Liver (tissue), 8 donors: ENCODE measurements at regions not wholly inside any gene's neighbourhood (a gene's known extent, or its start where the extent isn't known, plus 50 kb on each side); places are given as distances from the start of the nearest gene placed in this dataset.

Source experiments
- DNase-seq: peaks from one replicate; pipeline ENCODE4 v3.0.0-alpha.2; 2017; ENCODE audit warnings: low spot score
- H3K27ac ChIP-seq, 2 donors: one replicate each; pipeline ENCODE4 v1.7.0; 2013; ENCODE audit warnings: inconsistent platforms in 2 of 2, low read length in 2 of 2, control low read depth in 1 of 2, low read depth in 1 of 2, mild to moderate bottlenecking in 1 of 2
- H3K27me3 ChIP-seq, 4 donors: one replicate each; pipeline versions ENCODE4 v1.6.1 to v1.7.0; 2013; ENCODE audit warnings: low read length in 3 of 4, inconsistent platforms in 1 of 4, mild to moderate bottlenecking in 1 of 4, moderate library complexity in 1 of 4; ENCODE audit not compliant: control insufficient read depth in 4 of 4, insufficient read depth in 4 of 4
- H3K36me3 ChIP-seq, 4 donors: one replicate each; pipeline versions ENCODE4 v1.6.1 to v1.7.0; 2013; ENCODE audit warnings: low read length in 3 of 4, mild to moderate bottlenecking in 3 of 4, low read depth in 1 of 4, moderate library complexity in 1 of 4; ENCODE audit not compliant: control insufficient read depth in 4 of 4, insufficient read depth in 3 of 4
- H3K4me1 ChIP-seq, 4 donors: one replicate each; pipeline versions ENCODE4 v1.6.1 to v1.7.0; 2013; ENCODE audit warnings: low read length in 3 of 4, mild to moderate bottlenecking in 3 of 4, moderate library complexity in 1 of 4; ENCODE audit not compliant: control insufficient read depth in 4 of 4, insufficient read depth in 4 of 4
- H3K4me3 ChIP-seq, 3 donors: one replicate each; pipeline versions ENCODE4 v1.6.1 to v1.7.0; 2013; ENCODE audit warnings: low read length in 3 of 3, control low read depth in 1 of 3, low read depth in 1 of 3, mild to moderate bottlenecking in 1 of 3
- H3K9ac ChIP-seq, 2 donors: one replicate each; pipeline ENCODE4 v1.7.0; 2013; ENCODE audit warnings: low read length in 2 of 2, mild to moderate bottlenecking in 2 of 2, moderate library complexity in 2 of 2, control low read depth in 1 of 2, low read depth in 1 of 2
- H3K9me3 ChIP-seq, 4 donors: one replicate each; pipeline versions ENCODE4 v1.6.1 to v1.7.0; 2013; ENCODE audit warnings: low read length in 3 of 4; ENCODE audit not compliant: control insufficient read depth in 4 of 4
- ATF3 ChIP-seq: IDR thresholded peaks from 2 replicates; pipeline ENCODE4 v1.6.1; 2016; ENCODE audit warnings: antibody characterized with exemption
- CTCF ChIP-seq: fragments of 150-350 bp; IDR thresholded peaks from 2 replicates; pipeline ENCODE4 v1.5.1; 2017; ENCODE audit warnings: improper control_type of control experiment, low read depth, low read length; ENCODE audit not compliant: missing input control
- EGR1 ChIP-seq, 2 donors: IDR thresholded peaks; 2 replicates each; pipeline ENCODE4 v1.6.1; 2016 to 2018; ENCODE audit warnings: antibody characterized with exemption in 2 of 2, low read depth in 2 of 2
- FOXA2 ChIP-seq: IDR thresholded peaks from 2 replicates; pipeline ENCODE4 v1.6.1; 2016; ENCODE audit warnings: antibody characterized with exemption
- HNF4G ChIP-seq: IDR thresholded peaks from 2 replicates; pipeline ENCODE4 v1.6.1; 2016; ENCODE audit warnings: antibody characterized with exemption
- JUND ChIP-seq, 2 donors: IDR thresholded peaks; 2 replicates each; pipeline ENCODE4 v1.6.1; 2016; ENCODE audit warnings: antibody characterized with exemption in 2 of 2
- MAX ChIP-seq: IDR thresholded peaks from 2 replicates; pipeline ENCODE4 v1.6.1; 2016; ENCODE audit warnings: antibody characterized with exemption
- NR2F2 ChIP-seq: IDR thresholded peaks from 2 replicates; pipeline ENCODE4 v1.6.1; 2016; ENCODE audit warnings: antibody characterized with exemption
- RAD21 ChIP-seq, 2 donors: IDR thresholded peaks; 2 replicates each; pipeline ENCODE4 v1.6.1; 2016; ENCODE audit warnings: antibody characterized with exemption in 2 of 2, mild to moderate bottlenecking in 2 of 2
- REST ChIP-seq: IDR thresholded peaks from 2 replicates; pipeline ENCODE4 v1.6.1; 2016; ENCODE audit warnings: antibody characterized with exemption, mild to moderate bottlenecking
- RXRA ChIP-seq, 2 donors: IDR thresholded peaks; 2 replicates each; pipeline ENCODE4 v1.6.1; 2017 to 2018; ENCODE audit warnings: antibody characterized with exemption in 2 of 2, mild to moderate bottlenecking in 1 of 2
- SP1 ChIP-seq: IDR thresholded peaks from 2 replicates; pipeline ENCODE4 v1.6.1; 2018; ENCODE audit warnings: antibody characterized with exemption, mild to moderate bottlenecking
- TAF1 ChIP-seq: conservative IDR thresholded peaks from 2 replicates; pipeline ENCODE4 v1.6.1; 2016; ENCODE audit warnings: antibody characterized with exemption, mild to moderate bottlenecking
- YY1 ChIP-seq: IDR thresholded peaks from 2 replicates; pipeline ENCODE4 v1.6.1; 2016; ENCODE audit warnings: antibody characterized with exemption, mild to moderate bottlenecking
- ZBTB33 ChIP-seq: IDR thresholded peaks from 2 replicates; pipeline ENCODE4 v1.6.1; 2016; ENCODE audit warnings: antibody characterized with exemption
- WGBS: extraction: QIAGEN DNeasy Blood & Tissue Kit; methylation state at CpG from one replicate; pipeline ENCODE4 v1.1.7; 2013; 5-methylcytosine and 5-hydroxymethylcytosine counted together
- donor health status: healthy.
- donor health status: healthy.
- donor health status: healthy.
- donor health status: healthy.
- donor health status: healthy.

GRCh38 chr4:160299608-160300007 lies 1196.7 kb downstream of the RAPGEF2 start:
- no peak for DNase-seq

GRCh38 chr4:160316036-160316435 lies 1213.2 kb downstream of the RAPGEF2 start:
- no peaks in the 10 kb centered on the region for H3K36me3 ChIP-seq
- peaks cover 0 to 2% (median 0%) of the 10 kb centered on the region in 4 donors for H3K27me3 ChIP-seq
- no peak for DNase-seq
- no peak overlapping the region for H3K4me3 ChIP-seq
- H3K27ac ChIP-seq: no peak overlapping the region
- H3K9me3 ChIP-seq: peaks cover 0 to 3% (median 0%) of the 10 kb centered on the region in 4 donors
- no peaks in the 10 kb centered on the region for H3K4me1 ChIP-seq
- TF ChIP-seq TAF1: no peak
- TF ChIP-seq REST: no peak
- no peak for TF ChIP-seq SP1
- H3K9ac ChIP-seq: no peak overlapping the region
- 73% methylated on average over 1 of the region's 1 CpG for WGBS

More at GRCh38 chr4:160299608-160300007, 1196.7 kb downstream of the RAPGEF2 start:
- H3K9me3 ChIP-seq: no peaks in the 10 kb centered on the region
- H3K4me1 ChIP-seq: no peaks in the 10 kb centered on the region
- H3K9ac ChIP-seq: no peak overlapping the region
- no peak overlapping the region for H3K4me3 ChIP-seq
- H3K27me3 ChIP-seq: no peaks in the 10 kb centered on the region
- no peaks in the 10 kb centered on the region for H3K36me3 ChIP-seq
- H3K27ac ChIP-seq: no peak overlapping the region
- 58% methylated on average over 2 of the region's 2 CpGs for WGBS
- TF ChIP-seq EGR1 (IDR thresholded peaks at IDR 0.05; ENCODE audit: low read depth in 2 of 2): no peak
- no peak for TF ChIP-seq RXRA (IDR thresholded peaks at IDR 0.05)
- no peak for TF ChIP-seq NR2F2
- TF ChIP-seq FOXA2: no peak
- TF ChIP-seq HNF4G: no peak
- no peak for TF ChIP-seq ATF3
- TF ChIP-seq YY1: no peak
- no peak for TF ChIP-seq CTCF

- DNase-seq: no peak
- H3K36me3 ChIP-seq: no peaks in the 10 kb centered on the region
- H3K27me3 ChIP-seq: no peaks in the 10 kb centered on the region
- H3K4me3 ChIP-seq: no peak overlapping the region
- no peaks in the 10 kb centered on the region for H3K4me1 ChIP-seq
- no peak overlapping the region for H3K27ac ChIP-seq
- peaks cover 0 to 3% (median 0%) of the 10 kb centered on the region in 4 donors for H3K9me3 ChIP-seq
- WGBS: 80% methylated on average over 6 of the region's 6 CpGs
- no peak overlapping the region for H3K9ac ChIP-seq
- no peak for TF ChIP-seq FOXA2
- TF ChIP-seq ZBTB33: no peak
- no peak for TF ChIP-seq RAD21 (IDR thresholded peaks at IDR 0.05)
- no peak for TF ChIP-seq NR2F2
- no peak for TF ChIP-seq MAX
- no peak for TF ChIP-seq HNF4G
- no peak for TF ChIP-seq JUND (IDR thresholded peaks at IDR 0.05)
Measured at GRCh38 chr4:160318567-160319220, 1215.8 kb downstream of the RAPGEF2 start.
